WTC11 (cell line): ENCODE measurements at regions not wholly inside any gene's neighbourhood (a gene's known extent, or its start where the extent isn't known, plus 50 kb on each side); places are given as distances from the start of the nearest gene placed in this dataset.

ENCODE experiments used
- RORB ChIP-seq: fragments of 250-450 bp; sonication (Bioruptor Pico); IDR thresholded peaks from 2 replicates; pipeline ENCODE4 v1.9.0; 2021; ENCODE audit warnings: mild to moderate bottlenecking
- ZNF121 ChIP-seq: sonication (generic); formaldehyde crosslinking; IDR thresholded peaks from 2 replicates; pipeline ENCODE4 v1.8.0; 2023; ENCODE audit warnings: missing genetic modification reagents
- ZNF423 ChIP-seq: fragments of 250-450 bp; sonication (Bioruptor Pico); IDR thresholded peaks from 2 replicates; pipeline ENCODE4 v2.1.2; 2022; ENCODE audit warnings: mild to moderate bottlenecking, moderate library complexity
- TF ChIP-seq, protein P1 (sequence below): sonication (generic); formaldehyde crosslinking; IDR thresholded peaks from 2 replicates; pipeline ENCODE4 v1.8.0; 2022; ENCODE audit warnings: mild to moderate bottlenecking, missing genetic modification reagents
- TF ChIP-seq, protein P2 (sequence below): sonication (generic); formaldehyde crosslinking; IDR thresholded peaks from 2 replicates; pipeline ENCODE4 v1.8.0; 2022; ENCODE audit warnings: mild to moderate bottlenecking, missing genetic modification reagents

DNA sequence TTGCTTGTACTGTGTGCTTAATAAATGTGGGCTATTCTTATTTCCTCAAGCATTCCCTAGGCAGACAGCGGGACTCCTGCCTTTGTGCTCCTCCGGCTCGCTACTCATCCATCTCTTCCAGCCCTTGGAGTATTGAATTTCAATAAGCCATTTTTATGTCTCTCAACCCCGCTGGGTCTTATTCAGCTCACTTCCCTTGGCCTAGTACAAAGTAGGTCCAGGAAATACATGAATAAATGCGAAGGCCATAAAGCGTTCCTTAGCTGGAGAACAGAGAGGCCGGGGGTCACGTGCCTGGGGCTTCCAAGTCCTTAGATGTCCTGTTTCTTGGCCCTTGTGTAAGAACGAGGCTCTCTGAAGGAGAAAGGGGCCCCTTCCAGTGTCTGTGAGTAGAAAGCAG is 236.7 kb upstream of the ASIC2 start:
- TF ChIP-seq RORB (CRISPR knock-in tag) (no peak), ZNF121 (CRISPR knock-in tag) (no peak), ZNF423 (no peak)
- TF ChIP-seq, protein P1, sequence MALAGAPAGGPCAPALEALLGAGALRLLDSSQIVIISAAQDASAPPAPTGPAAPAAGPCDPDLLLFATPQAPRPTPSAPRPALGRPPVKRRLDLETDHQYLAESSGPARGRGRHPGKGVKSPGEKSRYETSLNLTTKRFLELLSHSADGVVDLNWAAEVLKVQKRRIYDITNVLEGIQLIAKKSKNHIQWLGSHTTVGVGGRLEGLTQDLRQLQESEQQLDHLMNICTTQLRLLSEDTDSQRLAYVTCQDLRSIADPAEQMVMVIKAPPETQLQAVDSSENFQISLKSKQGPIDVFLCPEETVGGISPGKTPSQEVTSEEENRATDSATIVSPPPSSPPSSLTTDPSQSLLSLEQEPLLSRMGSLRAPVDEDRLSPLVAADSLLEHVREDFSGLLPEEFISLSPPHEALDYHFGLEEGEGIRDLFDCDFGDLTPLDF (CRISPR knock-in tag), result no peak
- TF ChIP-seq, protein P2, sequence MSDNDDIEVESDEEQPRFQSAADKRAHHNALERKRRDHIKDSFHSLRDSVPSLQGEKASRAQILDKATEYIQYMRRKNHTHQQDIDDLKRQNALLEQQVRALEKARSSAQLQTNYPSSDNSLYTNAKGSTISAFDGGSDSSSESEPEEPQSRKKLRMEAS (CRISPR knock-in tag), result no peak
